ENCODE measurements at regions not wholly inside any gene's neighbourhood (a gene's known extent, or its start where the extent isn't known, plus 50 kb on each side); places are given as distances from the start of the nearest gene placed in this dataset.

- no peaks in the 10 kb centered on the region for H3K9me3 Mint-ChIP-seq (ENCODE audit: low read depth, unreplicated experiment)
- intact Hi-C loops (cut with micrococcal nuclease; ENCODE audit: unreplicated experiment) = no loop called here
- CTCF ChIA-PET = no interaction called here
- no peak overlapping the region for H3K27ac Mint-ChIP-seq (ENCODE audit: unreplicated experiment)
- H3K4me1 Mint-ChIP-seq (ENCODE audit: low read depth, unreplicated experiment) = peaks cover 9% of the 10 kb centered on the region
- TF ChIP-seq CTCF (IDR thresholded peaks at IDR 0.05; ENCODE audit: unreplicated experiment) = no peak
- no peaks in the 10 kb centered on the region for H3K27me3 Mint-ChIP-seq (ENCODE audit: unreplicated experiment)
- H3K36me3 Mint-ChIP-seq (ENCODE audit: insufficient read depth, unreplicated experiment) = no peaks in the 10 kb centered on the region
- H3K4me3 Mint-ChIP-seq (ENCODE audit: low read depth, unreplicated experiment) = no peak overlapping the region
- no peak for DNase-seq
- no TSS peak for BruUV-seq (replicated peaks)
Measured at GRCh38 chr13:59415498-59415897, 748.2 kb downstream of the DIAPH3 start.

- no peaks in the 10 kb centered on the region for H3K9me3 Mint-ChIP-seq (ENCODE audit: low read depth, unreplicated experiment)
- intact Hi-C loops (cut with micrococcal nuclease; ENCODE audit: unreplicated experiment) = no loop called here
- DNase-seq = no peak
- no TSS peak for BruUV-seq (replicated peaks)
- no peak overlapping the region for H3K27ac Mint-ChIP-seq (ENCODE audit: unreplicated experiment)
- H3K4me3 Mint-ChIP-seq (ENCODE audit: low read depth, unreplicated experiment) = no peak overlapping the region
- peaks cover 9% of the 10 kb centered on the region for H3K4me1 Mint-ChIP-seq (ENCODE audit: low read depth, unreplicated experiment)
- no peaks in the 10 kb centered on the region for H3K27me3 Mint-ChIP-seq (ENCODE audit: unreplicated experiment)
- no peaks in the 10 kb centered on the region for H3K36me3 Mint-ChIP-seq (ENCODE audit: insufficient read depth, unreplicated experiment)
- CTCF ChIA-PET = no interaction called here
- TF ChIP-seq CTCF (IDR thresholded peaks at IDR 0.05; ENCODE audit: unreplicated experiment) = no peak
Measured at GRCh38 chr13:59416561-59416960, 747.2 kb downstream of the DIAPH3 start.

- Mint-ChIP-seq H3K9me3 (ENCODE audit: low read depth, unreplicated experiment) (no peaks in the 10 kb centered on the region), H3K4me3 (ENCODE audit: low read depth, unreplicated experiment) (no peak overlapping the region), H3K36me3 (ENCODE audit: insufficient read depth, unreplicated experiment) (no peaks in the 10 kb centered on the region), H3K27me3 (ENCODE audit: unreplicated experiment) (no peaks in the 10 kb centered on the region), H3K27ac (ENCODE audit: unreplicated experiment) (no peak overlapping the region), H3K4me1 (ENCODE audit: low read depth, unreplicated experiment) (no peaks in the 10 kb centered on the region)
- DNase-seq = no peak
- CTCF ChIA-PET = no interaction called here
- TF ChIP-seq CTCF (IDR thresholded peaks at IDR 0.05; ENCODE audit: unreplicated experiment) = no peak
- no TSS peak for BruUV-seq (replicated peaks)
- intact Hi-C loops (cut with micrococcal nuclease; ENCODE audit: unreplicated experiment) = no loop called here
Measured at GRCh38 chr13:59422646-59423045, 741.1 kb downstream of the DIAPH3 start.

- no peak for DNase-seq
- intact Hi-C loops (cut with micrococcal nuclease; ENCODE audit: unreplicated experiment) = no loop called here
- H3K36me3 Mint-ChIP-seq (ENCODE audit: insufficient read depth, unreplicated experiment) = no peaks in the 10 kb centered on the region
- H3K9me3 Mint-ChIP-seq (ENCODE audit: low read depth, unreplicated experiment) = no peaks in the 10 kb centered on the region
- no peaks in the 10 kb centered on the region for H3K27me3 Mint-ChIP-seq (ENCODE audit: unreplicated experiment)
- no peaks in the 10 kb centered on the region for H3K4me1 Mint-ChIP-seq (ENCODE audit: low read depth, unreplicated experiment)
- CTCF ChIA-PET = no interaction called here
- H3K27ac Mint-ChIP-seq (ENCODE audit: unreplicated experiment) = no peak overlapping the region
- BruUV-seq (replicated peaks) = no TSS peak
- no peak for TF ChIP-seq CTCF (IDR thresholded peaks at IDR 0.05; ENCODE audit: unreplicated experiment)
- H3K4me3 Mint-ChIP-seq (ENCODE audit: low read depth, unreplicated experiment) = no peak overlapping the region
Measured at GRCh38 chr13:59423708-59424340, 739.9 kb downstream of the DIAPH3 start.
